ENCODE measurements at regions not wholly inside any gene's neighbourhood (a gene's known extent, or its start where the extent isn't known, plus 50 kb on each side); places are given as distances from the start of the nearest gene placed in this dataset.
A peak's percentile ranks its signal among the peaks of the same experiment; 100 is the strongest.
"Not testable (repeated sequence)": the region's sequence is repeated elsewhere in the genome, so short reads cannot be mapped to it uniquely, and the experiment has no call there.

GRCh38 chr15:30470601-30471365 is 56.7 kb upstream of the GOLGA8R start:
- 1% methylated on average over 42 of the region's 89 CpGs for WGBS
- peak overlapping the region; percentile 25 for H3K4me3 ChIP-seq (ENCODE audit: low read depth, low read length)

GRCh38 chr15:30471366-30471749 is 57.3 kb upstream of the GOLGA8R start:
- H3K4me1 ChIP-seq (ENCODE audit: insufficient read depth); H3K36me3 ChIP-seq (ENCODE audit: insufficient read depth); H3K27ac ChIP-seq (ENCODE audit: low read depth); DNase-seq (ENCODE audit: extremely low spot score): not testable (repeated sequence)
- no CpG with 5 or more reads among the region's 34 CpGs for WGBS
- peak overlapping the region; percentile 25 for H3K4me3 ChIP-seq (ENCODE audit: low read depth, low read length)

More at GRCh38 chr15:30470601-30471365, 56.7 kb upstream of the GOLGA8R start:
- not testable (repeated sequence) for H3K27ac ChIP-seq (ENCODE audit: low read depth); H3K4me1 ChIP-seq (ENCODE audit: insufficient read depth); DNase-seq (ENCODE audit: extremely low spot score); H3K36me3 ChIP-seq (ENCODE audit: insufficient read depth)

GRCh38 chr15:30471817-30472551 is 57.9 kb upstream of the GOLGA8R start:
- DNase-seq (ENCODE audit: extremely low spot score); H3K27ac ChIP-seq (ENCODE audit: low read depth); H3K4me1 ChIP-seq (ENCODE audit: insufficient read depth); H3K4me3 ChIP-seq (ENCODE audit: low read depth, low read length); H3K36me3 ChIP-seq (ENCODE audit: insufficient read depth): not testable (repeated sequence)
- WGBS = no CpG with 5 or more reads among the region's 10 CpGs

GRCh38 chr15:30484887-30485286 is 67.0 kb upstream of the GOLGA8Q start:
- not testable (repeated sequence) for DNase-seq (ENCODE audit: extremely low spot score); H3K27ac ChIP-seq (ENCODE audit: low read depth); H3K4me3 ChIP-seq (ENCODE audit: low read depth, low read length); H3K36me3 ChIP-seq (ENCODE audit: insufficient read depth); H3K4me1 ChIP-seq (ENCODE audit: insufficient read depth)
- 85% methylated on average over 9 of the region's 9 CpGs for WGBS

GRCh38 chr15:30489237-30489636 is 62.6 kb upstream of the GOLGA8Q start:
- 90% methylated on average over 17 of the region's 17 CpGs for WGBS
- H3K4me3 ChIP-seq (ENCODE audit: low read depth, low read length); H3K36me3 ChIP-seq (ENCODE audit: insufficient read depth); H3K4me1 ChIP-seq (ENCODE audit: insufficient read depth); H3K27ac ChIP-seq (ENCODE audit: low read depth); DNase-seq (ENCODE audit: extremely low spot score): not testable (repeated sequence)

GRCh38 chr15:30490334-30490733 is 61.5 kb upstream of the GOLGA8Q start:
- not testable (repeated sequence) for DNase-seq (ENCODE audit: extremely low spot score); H3K27ac ChIP-seq (ENCODE audit: low read depth); H3K36me3 ChIP-seq (ENCODE audit: insufficient read depth); H3K4me3 ChIP-seq (ENCODE audit: low read depth, low read length); H3K4me1 ChIP-seq (ENCODE audit: insufficient read depth)
- 59% methylated on average over 1 of the region's 1 CpG for WGBS

GRCh38 chr15:30493947-30494346 is 57.9 kb upstream of the GOLGA8Q start:
- not testable (repeated sequence) for H3K27ac ChIP-seq (ENCODE audit: low read depth); DNase-seq (ENCODE audit: extremely low spot score); H3K4me3 ChIP-seq (ENCODE audit: low read depth, low read length); H3K36me3 ChIP-seq (ENCODE audit: insufficient read depth); H3K4me1 ChIP-seq (ENCODE audit: insufficient read depth)
- WGBS = no CpG with 5 or more reads among the region's 1 CpG

- not testable (repeated sequence) for H3K4me1 ChIP-seq (ENCODE audit: insufficient read depth); H3K4me3 ChIP-seq (ENCODE audit: low read depth, low read length); H3K36me3 ChIP-seq (ENCODE audit: insufficient read depth); DNase-seq (ENCODE audit: extremely low spot score); H3K27ac ChIP-seq (ENCODE audit: low read depth)
These were observed 54.6 kb upstream of the GOLGA8Q start for GRCh38 chr15:30497275-30497674.

GRCh38 chr15:30499233-30499632 is 52.6 kb upstream of the GOLGA8Q start:
- H3K36me3 ChIP-seq (ENCODE audit: insufficient read depth); H3K27ac ChIP-seq (ENCODE audit: low read depth); DNase-seq (ENCODE audit: extremely low spot score); H3K4me1 ChIP-seq (ENCODE audit: insufficient read depth); H3K4me3 ChIP-seq (ENCODE audit: low read depth, low read length): not testable (repeated sequence)
- no CpG with 5 or more reads among the region's 7 CpGs for WGBS

GRCh38 chr15:30500511-30500910 is 51.3 kb upstream of the GOLGA8Q start:
- H3K36me3 ChIP-seq (ENCODE audit: insufficient read depth); H3K4me1 ChIP-seq (ENCODE audit: insufficient read depth); H3K4me3 ChIP-seq (ENCODE audit: low read depth, low read length); H3K27ac ChIP-seq (ENCODE audit: low read depth); DNase-seq (ENCODE audit: extremely low spot score): not testable (repeated sequence)
- WGBS = 99% methylated on average over 1 of the region's 2 CpGs
